ENCODE measurements at regions not wholly inside any gene's neighbourhood (a gene's known extent, or its start where the extent isn't known, plus 50 kb on each side); places are given as distances from the start of the nearest gene placed in this dataset.

DNA sequence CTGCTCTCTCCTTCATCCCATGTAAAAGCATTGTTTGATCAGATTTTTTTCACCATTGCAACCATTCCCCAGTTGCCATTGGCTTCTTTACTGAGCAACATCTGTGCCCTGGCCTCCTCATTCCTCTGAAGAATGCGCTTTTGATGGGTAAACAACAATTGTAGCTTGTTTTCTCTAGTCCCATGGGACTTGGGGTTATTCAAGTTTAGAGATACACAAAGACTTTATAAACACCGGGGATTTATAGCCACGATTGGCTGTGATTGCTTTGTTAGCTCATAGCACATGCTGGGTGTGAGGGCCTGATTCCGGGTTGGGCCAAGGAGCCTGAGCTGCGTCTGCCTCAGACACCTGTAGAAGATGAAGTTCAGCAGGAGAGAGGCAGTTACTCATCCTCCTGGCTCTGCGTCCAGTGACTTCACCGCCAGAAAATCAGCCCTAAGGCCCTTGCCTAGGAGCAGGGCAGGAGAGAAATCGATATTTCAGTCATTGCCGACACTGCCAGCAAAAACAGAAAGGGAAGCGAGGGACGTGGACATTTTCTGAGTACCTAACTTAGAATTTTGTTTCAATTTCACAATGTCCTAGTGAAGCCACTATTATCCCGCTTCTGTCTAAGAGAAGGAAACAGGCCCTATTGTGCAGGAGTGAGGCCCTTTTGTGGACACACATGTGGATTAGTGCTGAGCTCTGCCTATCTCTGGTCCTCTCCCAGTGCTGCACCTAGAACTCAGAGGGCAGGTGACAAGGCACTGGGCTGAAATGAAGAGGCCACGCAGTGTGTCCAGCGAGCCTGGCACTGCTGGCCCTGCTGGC, 159.8 kb upstream of the USP24 start:
- DNase-seq, result no peak

DNA sequence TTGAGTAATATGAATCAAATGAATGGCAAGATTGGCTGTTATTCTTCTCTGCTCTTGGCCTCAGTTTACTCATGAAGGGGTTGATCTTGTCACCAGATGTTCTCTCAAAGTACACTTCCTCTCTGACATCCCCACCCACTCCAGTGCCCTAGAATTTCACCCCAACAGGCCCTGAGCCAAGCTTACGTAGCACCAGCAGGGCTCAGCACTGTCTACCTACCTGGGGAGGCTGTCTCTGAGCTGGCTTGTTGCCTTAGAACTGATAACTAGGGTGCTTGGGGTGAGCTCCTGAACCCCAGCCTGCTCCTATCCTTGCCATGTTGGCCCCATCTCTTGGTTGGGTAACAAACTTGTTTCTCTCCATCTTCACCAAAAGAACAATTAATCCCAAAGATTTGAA, 159.1 kb upstream of the USP24 start:
- no peak for DNase-seq

- no peak for DNase-seq
Measured at GRCh38 chr1:55369474-55369873, 154.3 kb upstream of the USP24 start.

DNA sequence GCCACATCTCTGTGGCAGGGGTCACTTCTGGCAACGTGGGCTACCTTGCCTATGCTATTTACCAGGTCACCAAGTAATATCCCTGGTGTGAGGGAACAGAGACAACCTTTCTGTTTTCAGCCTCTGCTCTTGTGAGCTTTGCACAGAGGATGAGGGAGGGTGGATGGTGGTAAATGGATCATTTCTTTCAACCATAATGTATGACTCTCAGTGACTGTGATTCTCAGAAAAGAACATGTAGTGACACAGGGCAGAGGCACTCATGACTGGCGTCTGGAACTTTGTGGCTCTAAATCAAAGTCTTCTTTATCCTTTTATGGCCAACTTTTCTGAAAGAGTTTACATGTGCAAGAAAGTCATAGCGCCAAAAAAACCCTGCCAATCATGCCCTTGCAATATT, 153.5 kb upstream of the USP24 start:
- DNase-seq, result no peak

DNA sequence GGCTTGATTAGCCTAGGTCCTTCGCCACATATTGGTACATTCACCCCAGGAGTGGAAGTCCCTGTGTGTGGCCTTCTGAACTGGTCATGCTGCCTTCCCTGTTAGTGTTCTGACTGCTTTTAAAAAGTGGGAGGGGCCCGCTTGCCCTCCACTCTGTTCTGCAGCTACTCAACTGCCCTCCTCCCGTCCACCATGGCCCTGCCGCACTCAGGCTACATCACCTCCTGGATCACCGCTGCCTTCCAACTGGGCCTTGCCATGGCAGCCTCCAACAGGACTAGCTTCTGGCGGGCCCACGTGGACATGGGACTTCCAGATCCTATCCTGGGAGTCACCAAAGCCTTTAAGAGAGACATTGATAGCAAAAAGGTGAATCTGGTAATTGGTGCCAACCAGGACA, 152.1 kb upstream of the USP24 start:
- no peak for DNase-seq

DNA sequence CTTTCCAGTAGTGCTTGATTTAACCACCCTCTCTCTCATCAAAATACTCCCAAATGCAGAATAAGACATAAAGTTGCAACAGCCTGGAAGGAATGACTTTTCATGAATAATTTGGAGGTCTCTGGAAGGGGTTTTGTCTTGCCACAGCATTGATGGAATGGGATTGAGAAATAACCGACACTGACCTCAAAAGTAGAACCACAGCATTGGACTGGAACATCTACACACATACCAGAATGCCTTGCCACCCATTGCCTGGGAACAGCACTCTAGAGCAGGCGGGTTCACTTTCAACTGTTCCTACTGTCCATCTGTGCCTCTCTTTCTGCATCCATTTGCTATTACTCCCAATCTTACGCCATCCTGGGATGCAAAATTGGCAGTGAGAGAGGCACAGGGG, 149.1 kb upstream of the USP24 start:
- no peak for DNase-seq

DNA sequence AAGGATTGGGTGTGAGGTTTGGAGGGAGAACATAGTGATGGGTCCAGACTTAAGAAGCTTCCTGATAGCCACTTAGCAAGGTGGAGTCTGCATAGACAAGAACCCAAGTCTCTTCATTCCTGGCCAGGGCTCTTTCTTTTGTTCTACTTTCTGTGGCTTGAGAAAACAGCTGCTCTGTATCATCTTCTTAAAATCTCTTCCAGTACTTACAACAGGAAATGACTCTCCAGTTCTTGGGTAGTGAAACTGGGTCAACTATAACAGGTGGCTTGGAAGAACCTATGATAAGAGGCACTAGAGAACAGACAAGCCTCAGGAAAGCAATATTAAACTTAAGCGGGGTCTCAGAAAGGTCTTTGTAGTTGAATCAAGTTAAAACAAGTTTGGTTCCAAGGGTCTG, 148.1 kb upstream of the USP24 start:
- DNase-seq, result no peak

DNA sequence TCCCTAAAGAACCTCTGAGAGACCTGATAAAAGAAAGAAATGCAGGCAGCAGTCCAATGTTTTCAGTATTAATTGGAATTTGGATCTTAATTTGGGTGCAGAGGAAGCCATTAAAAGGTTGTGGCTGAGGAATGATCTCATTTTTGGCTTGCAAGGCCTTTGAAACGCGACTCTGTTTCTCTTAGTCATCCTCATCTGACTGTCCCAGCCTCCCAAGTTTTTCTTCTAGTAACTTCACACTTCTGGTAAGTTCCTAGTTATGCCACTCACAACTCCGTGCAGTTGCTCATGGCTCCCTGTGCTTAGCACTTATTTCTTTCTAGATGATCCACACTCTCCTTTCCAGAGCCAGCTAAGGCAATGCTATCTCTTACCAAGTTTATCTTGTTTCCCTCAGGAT, 147.4 kb upstream of the USP24 start:
- no peak for DNase-seq

DNA sequence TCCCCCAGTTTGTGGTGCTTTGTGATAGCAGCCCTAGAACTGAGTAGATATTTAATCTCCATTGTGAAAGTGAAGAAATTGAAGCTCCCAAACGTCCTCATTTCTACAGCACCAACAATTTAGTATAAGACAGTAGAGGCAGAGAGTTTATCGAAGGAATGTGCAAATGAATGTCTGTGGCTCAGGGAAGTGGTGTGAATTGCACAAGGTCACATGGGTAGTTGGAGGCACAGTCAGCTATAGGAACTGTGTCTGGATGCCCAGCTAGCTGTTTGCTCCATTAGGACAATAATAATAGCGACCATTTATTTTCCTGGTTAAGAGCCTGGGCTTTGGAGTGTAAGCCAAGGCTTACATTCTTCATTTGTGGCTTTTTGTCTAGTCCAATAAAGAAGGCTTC, 144.4 kb upstream of the USP24 start:
- no peak for DNase-seq

DNA sequence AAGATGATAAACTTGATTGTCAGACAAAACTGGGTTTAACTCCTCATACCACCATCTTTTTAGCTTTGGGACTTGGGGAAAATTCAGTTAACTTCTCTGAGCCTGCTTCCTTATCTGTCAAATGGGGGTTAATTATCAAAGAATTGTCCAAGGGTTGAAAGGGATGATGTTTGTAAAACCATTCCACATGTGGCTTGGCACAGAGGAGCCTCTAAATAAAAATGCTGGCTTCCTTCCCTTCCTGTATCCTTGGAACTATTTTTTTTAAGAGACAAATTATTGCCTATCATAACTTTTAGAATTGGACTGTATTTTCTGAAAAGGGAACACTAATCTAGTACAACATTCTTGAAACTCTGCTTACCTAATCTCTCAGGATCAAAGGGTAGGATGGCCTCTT, 143.4 kb upstream of the USP24 start:
- no peak for DNase-seq

DNA sequence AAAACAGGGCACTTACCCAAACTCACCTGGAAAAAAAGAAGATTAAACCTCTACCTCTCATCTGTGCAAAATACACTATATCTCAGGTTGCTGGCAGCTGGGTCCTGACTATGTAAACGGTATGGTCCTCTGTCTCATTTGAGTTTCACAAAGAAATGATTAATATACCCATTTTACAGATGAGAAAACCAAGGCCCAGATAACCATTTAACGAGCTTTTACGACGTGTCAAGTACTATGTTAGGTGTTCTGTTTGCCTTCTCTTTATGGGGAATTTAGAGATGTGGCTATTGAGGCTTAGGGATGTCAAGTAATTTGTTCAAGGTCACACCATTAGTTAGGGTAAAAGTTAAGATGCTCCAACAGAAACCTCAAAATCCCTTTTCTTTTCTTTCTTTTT, 140.4 kb upstream of the USP24 start:
- DNase-seq, result no peak

GRCh38 chr1:55353707-55354620, 138.8 kb upstream of the USP24 start:
- no peak for DNase-seq

GRCh38 chr1:55352811-55353180, 137.6 kb upstream of the USP24 start:
- no peak for DNase-seq

GRCh38 chr1:55352080-55352810, 137.1 kb upstream of the USP24 start:
- DNase-seq, result no peak

DNA sequence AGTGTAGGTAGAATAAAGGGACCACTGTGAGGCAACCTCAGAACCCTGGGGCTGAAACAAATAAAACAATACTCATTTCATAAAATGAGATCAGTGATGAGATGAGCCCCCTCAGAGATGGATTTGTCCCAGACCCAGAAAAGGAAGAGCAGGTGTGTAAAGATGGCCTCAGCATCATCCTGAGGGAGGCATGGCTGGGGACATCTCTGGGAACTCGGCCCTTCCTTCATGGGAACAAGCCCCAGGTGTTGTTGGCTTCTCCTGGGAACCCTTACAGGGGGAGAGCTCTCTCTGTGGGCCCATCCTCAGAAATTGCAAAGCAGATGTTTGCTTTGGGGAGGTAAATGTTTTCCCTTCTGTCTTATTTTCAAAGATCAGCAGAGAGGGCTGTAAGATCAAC, 133.2 kb upstream of the USP24 start:
- DNase-seq, result no peak

- DNase-seq, result no peak
Measured at GRCh38 chr1:55347866-55348265, 132.7 kb upstream of the USP24 start.

DNA sequence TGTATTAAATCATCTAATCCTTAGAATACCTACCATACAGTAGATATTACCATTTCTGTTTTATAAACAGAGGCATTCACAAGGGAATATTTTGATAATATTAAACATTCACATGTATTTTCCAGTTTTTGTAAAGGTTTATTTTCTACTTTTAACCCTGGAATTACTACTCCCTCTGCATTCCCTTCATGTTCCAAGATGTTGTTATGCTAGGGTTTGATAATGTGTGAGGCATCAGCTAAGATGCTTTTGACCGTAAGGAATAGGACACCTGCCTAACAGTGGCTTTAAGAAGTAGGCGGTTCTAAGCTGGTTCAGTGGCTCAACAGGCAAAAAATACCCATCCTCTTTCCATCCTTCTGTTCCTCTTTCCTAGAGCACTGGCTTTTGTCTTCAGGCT, 131.9 kb upstream of the USP24 start:
- DNase-seq, result no peak

DNA sequence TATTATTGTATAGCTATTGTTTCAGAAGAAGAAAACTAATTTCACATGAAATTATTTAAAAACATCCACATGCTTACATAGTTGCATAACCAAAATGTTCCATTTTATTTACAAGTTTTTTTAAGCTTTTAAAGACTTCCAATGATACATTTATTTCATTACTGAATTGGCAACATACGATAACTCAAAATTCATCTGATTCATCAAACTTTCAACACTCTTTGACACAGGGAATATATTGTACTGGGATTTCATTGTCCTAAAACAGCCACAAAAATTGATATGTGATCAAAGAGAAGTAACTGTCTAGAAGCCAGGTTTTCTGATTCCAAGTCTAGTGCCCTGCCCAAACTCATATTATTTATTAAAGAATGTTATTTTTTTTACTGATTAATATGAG, 131.4 kb upstream of the USP24 start:
- DNase-seq, result no peak

DNA sequence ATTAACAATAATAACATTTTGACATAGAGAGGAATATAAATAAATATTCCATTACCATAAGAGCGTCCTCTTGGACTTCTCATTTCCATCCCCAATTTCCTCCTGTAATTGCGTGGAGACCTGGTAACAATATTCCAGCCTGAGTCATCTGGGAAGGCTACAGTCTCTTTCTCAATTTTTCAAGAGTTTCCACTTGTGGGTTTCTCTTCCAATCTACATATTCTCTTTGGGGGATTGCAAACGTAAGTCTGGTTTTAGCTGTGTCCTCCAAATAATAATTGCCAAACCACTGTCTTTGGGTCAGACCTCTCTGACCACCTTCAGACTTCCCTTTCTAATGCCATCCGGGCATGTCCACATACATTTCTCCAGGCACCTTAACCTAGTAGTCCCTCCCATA, 124.5 kb upstream of the USP24 start:
- no peak for DNase-seq

- DNase-seq, result no peak
Measured at GRCh38 chr1:55338448-55338820, 123.3 kb upstream of the USP24 start.

- peak; percentile 2 for DNase-seq
Measured at GRCh38 chr1:55337801-55338447, 122.8 kb upstream of the USP24 start.

GRCh38 chr1:55334797-55335196, 119.6 kb upstream of the USP24 start:
- no peak for DNase-seq

DNA sequence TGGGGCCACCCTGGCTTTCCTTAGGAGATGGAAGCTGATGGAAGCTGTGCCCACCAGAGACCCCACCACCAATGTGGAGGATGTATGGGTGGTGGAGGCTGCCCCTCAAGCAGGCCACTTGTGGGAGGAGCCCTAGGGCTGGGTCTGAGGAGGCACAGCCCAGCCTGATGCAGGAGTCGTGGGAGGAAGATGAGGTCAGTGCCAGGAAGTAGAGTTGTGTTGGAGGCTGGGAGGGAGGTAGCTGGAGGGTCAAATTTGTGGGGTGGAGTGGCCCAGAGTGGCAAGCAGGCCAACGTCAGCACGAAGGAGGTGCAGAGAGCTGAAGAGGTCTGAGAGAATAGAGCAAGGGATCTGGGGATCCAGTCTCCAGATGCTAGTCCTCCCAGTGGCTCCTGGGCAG, 119.0 kb upstream of the USP24 start:
- no peak for DNase-seq

Measured in NK-92 treated with Interleukin-12 subunit alpha and Interleukin-12 subunit beta, amount 100 ng/mL, for 24 hours (cell line).